HEK293 (cell line): ENCODE measurements at regions not wholly inside any gene's neighbourhood (a gene's known extent, or its start where the extent isn't known, plus 50 kb on each side); places are given as distances from the start of the nearest gene placed in this dataset.

Experiments used
- CTCF ChIA-PET: fragments of 350-600 bp; formaldehyde crosslinking; extraction: SDS; loops from one replicate; lab custom pipeline; 2021; ENCODE audit warnings: antibody characterized with exemption; lab: Yijun Ruan, JAX
- POLR2A ChIA-PET: fragments of 300-600 bp; formaldehyde crosslinking; extraction: SDS; loops from one replicate; lab custom pipeline; 2020; ENCODE audit warnings: antibody characterized with exemption, inconsistent platforms; lab: Yijun Ruan, JAX
- H3K27ac ChIP-seq: fragments of 200-500 bp; sonication (Bioruptor generic); 2 replicates; pipeline ENCODE4 v1.5.1; 2014; ENCODE audit warnings: low read depth, low read length, control low read depth, inconsistent platforms; ENCODE audit errors: extremely low read depth
- H3K36me3 ChIP-seq, 2 experiments: fragments of 200-500 bp in 1 of 2; sonication (Bioruptor generic) in 1 of 2; 1 replicate in 1 of 2; 2 replicates in 1 of 2; pipeline ENCODE4 v1.5.1; 2014 to 2017; ENCODE audit warnings: inconsistent platforms in 2 of 2, low read length in 2 of 2; ENCODE audit not compliant: control insufficient read depth in 2 of 2, insufficient read depth in 1 of 2
- H3K4me1 ChIP-seq: fragments of 200-500 bp; sonication (Bioruptor generic); 2 replicates; pipeline ENCODE4 v1.5.1; 2014; ENCODE audit warnings: mild to moderate bottlenecking, low read length, inconsistent platforms; ENCODE audit not compliant: control insufficient read depth, insufficient read depth
- H3K4me3 ChIP-seq: 2 replicates; pipeline ENCODE4 v1.5.1; 2011; ENCODE audit warnings: low read depth, mild to moderate bottlenecking, control low read depth, low read length, moderate library complexity
- H3K9me3 ChIP-seq: fragments of 200-500 bp; sonication (Bioruptor generic); 2 replicates; pipeline ENCODE4 v1.5.1; 2014; ENCODE audit warnings: low read depth, low read length, inconsistent platforms; ENCODE audit not compliant: control insufficient read depth, insufficient read depth
- OVOL3 ChIP-seq: fragments of 450-650 bp; formaldehyde crosslinking; IDR thresholded peaks from 2 replicates; pipeline ENCODE4 v1.5.1; 2016; ENCODE audit warnings: missing biosample characterization, missing genetic modification characterization
- RBAK ChIP-seq: fragments of 450-650 bp; formaldehyde crosslinking; IDR thresholded peaks from 2 replicates; pipeline ENCODE4 v1.5.1; 2016; ENCODE audit warnings: missing biosample characterization, missing genetic modification characterization
- ZBTB1 ChIP-seq: fragments of 450-650 bp; formaldehyde crosslinking; IDR thresholded peaks from 2 replicates; pipeline ENCODE4 v1.5.1; 2016; ENCODE audit warnings: missing biosample characterization, missing genetic modification characterization
- ZBTB21 ChIP-seq: fragments of 450-650 bp; formaldehyde crosslinking; IDR thresholded peaks from 2 replicates; pipeline ENCODE4 v1.5.1; 2017; ENCODE audit warnings: missing biosample characterization, missing genetic modification characterization
- ZFHX2 ChIP-seq: fragments of 450-650 bp; formaldehyde crosslinking; conservative IDR thresholded peaks from 2 replicates; pipeline ENCODE4 v1.5.1; 2016; ENCODE audit warnings: missing biosample characterization, missing genetic modification characterization
- ZNF146 ChIP-seq: fragments of 450-650 bp; formaldehyde crosslinking; IDR thresholded peaks from 2 replicates; pipeline ENCODE4 v1.5.1; 2016; ENCODE audit warnings: missing biosample characterization, missing genetic modification characterization
- ZNF302 ChIP-seq: fragments of 450-650 bp; formaldehyde crosslinking; IDR thresholded peaks from 2 replicates; pipeline ENCODE4 v1.5.1; 2016; ENCODE audit warnings: missing biosample characterization, missing genetic modification characterization, low read depth
- ZNF433 ChIP-seq: fragments of 450-650 bp; formaldehyde crosslinking; IDR thresholded peaks from 2 replicates; pipeline ENCODE4 v1.5.1; 2016; ENCODE audit warnings: missing biosample characterization, missing genetic modification characterization, low read depth
- TF ChIP-seq, protein P1 (sequence below): fragments of 450-650 bp; formaldehyde crosslinking; IDR thresholded peaks from 2 replicates; pipeline ENCODE4 v1.5.1; 2017; ENCODE audit warnings: missing biosample characterization, missing genetic modification characterization
- TF ChIP-seq, protein P2 (sequence below): fragments of 450-650 bp; formaldehyde crosslinking; IDR thresholded peaks from 2 replicates; pipeline ENCODE4 v1.5.1; 2016; ENCODE audit warnings: missing biosample characterization, missing genetic modification characterization
- TF ChIP-seq, protein P3 (sequence below): fragments of 450-650 bp; formaldehyde crosslinking; IDR thresholded peaks from 2 replicates; pipeline ENCODE4 v1.5.1; 2016; ENCODE audit warnings: missing biosample characterization, missing genetic modification characterization
- TF ChIP-seq, protein P4 (sequence below): fragments of 450-650 bp; formaldehyde crosslinking; IDR thresholded peaks from 2 replicates; pipeline ENCODE4 v1.5.1; 2016; ENCODE audit warnings: missing biosample characterization, missing genetic modification characterization
- TF ChIP-seq, protein P5 (sequence below): fragments of 450-650 bp; formaldehyde crosslinking; IDR thresholded peaks from 2 replicates; pipeline ENCODE4 v1.5.1; 2016; ENCODE audit warnings: missing biosample characterization, missing genetic modification characterization
- TF ChIP-seq, protein P6 (sequence below): fragments of 450-650 bp; formaldehyde crosslinking; IDR thresholded peaks from 2 replicates; pipeline ENCODE4 v1.5.1; 2016; ENCODE audit warnings: missing biosample characterization, missing genetic modification characterization, low read depth

DNA sequence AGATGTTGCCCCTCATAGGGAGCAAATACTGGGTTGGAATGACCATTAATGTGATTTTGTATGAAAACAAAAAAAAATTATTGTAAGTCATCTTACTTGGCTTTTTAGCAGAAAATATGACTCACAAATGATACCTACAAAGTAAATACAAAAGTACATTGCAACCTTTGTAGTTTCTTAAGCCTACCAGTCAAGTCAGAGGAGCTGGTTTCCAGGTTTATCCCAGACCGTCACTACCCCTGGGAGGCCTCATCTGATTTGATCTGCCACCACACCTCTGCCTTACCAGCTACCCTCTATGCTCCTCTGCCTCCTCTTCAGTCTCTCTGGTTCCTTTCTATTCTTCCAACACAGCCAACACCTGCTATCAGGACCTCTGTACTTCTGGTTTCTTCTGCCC, 349.9 kb upstream of the CCNH start:
- H3K4me3 ChIP-seq = no peak overlapping the region
- no peaks in the 10 kb centered on the region for H3K9me3 ChIP-seq
- ChIA-PET CTCF (no interaction called here), POLR2A (no interaction called here)
- no peaks in the 10 kb centered on the region for H3K4me1 ChIP-seq
- TF ChIP-seq, protein P1, sequence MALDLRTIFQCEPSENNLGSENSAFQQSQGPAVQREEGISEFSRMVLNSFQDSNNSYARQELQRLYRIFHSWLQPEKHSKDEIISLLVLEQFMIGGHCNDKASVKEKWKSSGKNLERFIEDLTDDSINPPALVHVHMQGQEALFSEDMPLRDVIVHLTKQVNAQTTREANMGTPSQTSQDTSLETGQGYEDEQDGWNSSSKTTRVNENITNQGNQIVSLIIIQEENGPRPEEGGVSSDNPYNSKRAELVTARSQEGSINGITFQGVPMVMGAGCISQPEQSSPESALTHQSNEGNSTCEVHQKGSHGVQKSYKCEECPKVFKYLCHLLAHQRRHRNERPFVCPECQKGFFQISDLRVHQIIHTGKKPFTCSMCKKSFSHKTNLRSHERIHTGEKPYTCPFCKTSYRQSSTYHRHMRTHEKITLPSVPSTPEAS (tag by site-specific recombination) = no peak
- TF ChIP-seq ZFHX2 (tag by site-specific recombination) (no peak), ZBTB1 (tag by site-specific recombination) (no peak), OVOL3 (no peak), ZNF433 (tag by site-specific recombination) (no peak)
- TF ChIP-seq, protein P2, sequence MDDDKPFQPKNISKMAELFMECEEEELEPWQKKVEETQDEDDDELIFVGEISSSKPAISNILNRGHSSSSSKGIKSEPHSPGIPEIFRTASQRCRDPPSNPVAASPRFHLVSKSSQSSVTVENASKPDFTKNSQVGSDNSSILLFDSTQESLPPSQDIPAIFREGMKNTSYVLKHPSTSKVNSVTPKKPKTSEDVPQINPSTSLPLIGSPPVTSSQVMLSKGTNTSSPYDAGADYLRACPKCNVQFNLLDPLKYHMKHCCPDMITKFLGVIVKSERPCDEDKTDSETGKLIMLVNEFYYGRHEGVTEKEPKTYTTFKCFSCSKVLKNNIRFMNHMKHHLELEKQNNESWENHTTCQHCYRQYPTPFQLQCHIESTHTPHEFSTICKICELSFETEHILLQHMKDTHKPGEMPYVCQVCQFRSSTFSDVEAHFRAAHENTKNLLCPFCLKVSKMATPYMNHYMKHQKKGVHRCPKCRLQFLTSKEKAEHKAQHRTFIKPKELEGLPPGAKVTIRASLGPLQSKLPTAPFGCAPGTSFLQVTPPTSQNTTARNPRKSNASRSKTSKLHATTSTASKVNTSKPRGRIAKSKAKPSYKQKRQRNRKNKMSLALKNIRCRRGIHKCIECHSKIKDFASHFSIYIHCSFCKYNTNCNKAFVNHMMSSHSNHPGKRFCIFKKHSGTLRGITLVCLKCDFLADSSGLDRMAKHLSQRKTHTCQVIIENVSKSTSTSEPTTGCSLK (tag by site-specific recombination) = no peak
- TF ChIP-seq, protein P3, sequence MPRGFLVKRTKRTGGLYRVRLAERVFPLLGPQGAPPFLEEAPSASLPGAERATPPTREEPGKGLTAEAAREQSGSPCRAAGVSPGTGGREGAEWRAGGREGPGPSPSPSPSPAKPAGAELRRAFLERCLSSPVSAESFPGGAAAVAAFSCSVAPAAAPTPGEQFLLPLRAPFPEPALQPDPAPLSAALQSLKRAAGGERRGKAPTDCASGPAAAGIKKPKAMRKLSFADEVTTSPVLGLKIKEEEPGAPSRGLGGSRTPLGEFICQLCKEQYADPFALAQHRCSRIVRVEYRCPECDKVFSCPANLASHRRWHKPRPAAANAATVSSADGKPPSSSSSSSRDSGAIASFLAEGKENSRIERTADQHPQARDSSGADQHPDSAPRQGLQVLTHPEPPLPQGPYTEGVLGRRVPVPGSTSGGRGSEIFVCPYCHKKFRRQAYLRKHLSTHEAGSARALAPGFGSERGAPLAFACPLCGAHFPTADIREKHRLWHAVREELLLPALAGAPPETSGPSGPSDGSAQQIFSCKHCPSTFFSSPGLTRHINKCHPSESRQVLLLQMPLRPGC (tag by site-specific recombination) = no peak
- TF ChIP-seq, protein P4, sequence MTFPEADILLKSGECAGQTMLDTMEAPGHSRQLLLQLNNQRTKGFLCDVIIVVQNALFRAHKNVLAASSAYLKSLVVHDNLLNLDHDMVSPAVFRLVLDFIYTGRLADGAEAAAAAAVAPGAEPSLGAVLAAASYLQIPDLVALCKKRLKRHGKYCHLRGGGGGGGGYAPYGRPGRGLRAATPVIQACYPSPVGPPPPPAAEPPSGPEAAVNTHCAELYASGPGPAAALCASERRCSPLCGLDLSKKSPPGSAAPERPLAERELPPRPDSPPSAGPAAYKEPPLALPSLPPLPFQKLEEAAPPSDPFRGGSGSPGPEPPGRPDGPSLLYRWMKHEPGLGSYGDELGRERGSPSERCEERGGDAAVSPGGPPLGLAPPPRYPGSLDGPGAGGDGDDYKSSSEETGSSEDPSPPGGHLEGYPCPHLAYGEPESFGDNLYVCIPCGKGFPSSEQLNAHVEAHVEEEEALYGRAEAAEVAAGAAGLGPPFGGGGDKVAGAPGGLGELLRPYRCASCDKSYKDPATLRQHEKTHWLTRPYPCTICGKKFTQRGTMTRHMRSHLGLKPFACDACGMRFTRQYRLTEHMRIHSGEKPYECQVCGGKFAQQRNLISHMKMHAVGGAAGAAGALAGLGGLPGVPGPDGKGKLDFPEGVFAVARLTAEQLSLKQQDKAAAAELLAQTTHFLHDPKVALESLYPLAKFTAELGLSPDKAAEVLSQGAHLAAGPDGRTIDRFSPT (tag by site-specific recombination) = no peak
- no peaks in the 10 kb centered on the region for H3K36me3 ChIP-seq
- no peak overlapping the region for H3K27ac ChIP-seq

DNA sequence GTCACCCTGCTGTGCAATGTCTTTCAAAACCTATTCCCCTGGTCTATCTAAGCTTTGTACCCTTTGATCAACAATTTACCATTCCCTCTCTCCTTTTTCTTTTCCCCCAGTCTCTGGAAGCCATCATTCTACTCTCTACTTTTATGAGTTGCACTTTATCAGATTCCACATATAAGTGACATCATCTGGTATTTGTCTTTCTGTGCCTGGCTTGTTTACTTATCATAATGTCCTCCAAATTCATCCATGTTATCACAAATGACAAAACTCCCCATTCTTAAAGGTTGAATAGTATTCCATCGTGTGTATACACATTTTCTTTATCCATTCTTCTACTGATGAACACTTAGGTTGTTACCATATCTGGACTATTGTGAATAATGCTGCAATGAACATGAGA, 344.2 kb upstream of the CCNH start:
- no peak for TF ChIP-seq ZNF146 (tag by site-specific recombination)
- TF ChIP-seq ZBTB21 = no peak
- TF ChIP-seq, protein P5, sequence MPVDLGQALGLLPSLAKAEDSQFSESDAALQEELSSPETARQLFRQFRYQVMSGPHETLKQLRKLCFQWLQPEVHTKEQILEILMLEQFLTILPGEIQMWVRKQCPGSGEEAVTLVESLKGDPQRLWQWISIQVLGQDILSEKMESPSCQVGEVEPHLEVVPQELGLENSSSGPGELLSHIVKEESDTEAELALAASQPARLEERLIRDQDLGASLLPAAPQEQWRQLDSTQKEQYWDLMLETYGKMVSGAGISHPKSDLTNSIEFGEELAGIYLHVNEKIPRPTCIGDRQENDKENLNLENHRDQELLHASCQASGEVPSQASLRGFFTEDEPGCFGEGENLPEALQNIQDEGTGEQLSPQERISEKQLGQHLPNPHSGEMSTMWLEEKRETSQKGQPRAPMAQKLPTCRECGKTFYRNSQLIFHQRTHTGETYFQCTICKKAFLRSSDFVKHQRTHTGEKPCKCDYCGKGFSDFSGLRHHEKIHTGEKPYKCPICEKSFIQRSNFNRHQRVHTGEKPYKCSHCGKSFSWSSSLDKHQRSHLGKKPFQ = no peak
- TF ChIP-seq ZNF302 (tag by site-specific recombination) = no peak
- no peak for TF ChIP-seq RBAK (tag by site-specific recombination)
- TF ChIP-seq, protein P6, sequence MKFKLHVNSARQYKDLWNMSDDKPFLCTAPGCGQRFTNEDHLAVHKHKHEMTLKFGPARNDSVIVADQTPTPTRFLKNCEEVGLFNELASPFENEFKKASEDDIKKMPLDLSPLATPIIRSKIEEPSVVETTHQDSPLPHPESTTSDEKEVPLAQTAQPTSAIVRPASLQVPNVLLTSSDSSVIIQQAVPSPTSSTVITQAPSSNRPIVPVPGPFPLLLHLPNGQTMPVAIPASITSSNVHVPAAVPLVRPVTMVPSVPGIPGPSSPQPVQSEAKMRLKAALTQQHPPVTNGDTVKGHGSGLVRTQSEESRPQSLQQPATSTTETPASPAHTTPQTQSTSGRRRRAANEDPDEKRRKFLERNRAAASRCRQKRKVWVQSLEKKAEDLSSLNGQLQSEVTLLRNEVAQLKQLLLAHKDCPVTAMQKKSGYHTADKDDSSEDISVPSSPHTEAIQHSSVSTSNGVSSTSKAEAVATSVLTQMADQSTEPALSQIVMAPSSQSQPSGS = peak; percentile 82

More for the DNA sequence above, 344.2 kb upstream of the CCNH start:
- H3K4me3 ChIP-seq = no peak overlapping the region
- ChIA-PET CTCF (no interaction called here), POLR2A (no interaction called here)
- H3K9me3 ChIP-seq = no peaks in the 10 kb centered on the region
- H3K4me1 ChIP-seq = peaks cover 4% of the 10 kb centered on the region
- no peak overlapping the region for H3K27ac ChIP-seq
- no peaks in the 10 kb centered on the region for H3K36me3 ChIP-seq
